GM12878 (cell line): ENCODE measurements at regions not wholly inside any gene's neighbourhood (a gene's known extent, or its start where the extent isn't known, plus 50 kb on each side); places are given as distances from the start of the nearest gene placed in this dataset.

Source experiments
- ATAC-seq: fragments of 200-7000 bp; cut with Tn5 transposase; 3 replicates; pipeline ENCODE4 v1.9.1; 2020; ENCODE audit warnings: mild to moderate bottlenecking, moderate library complexity
- BruUV-seq: library from RNA; stranded (reverse); fragments of 400-500 nt; replicated peaks from 2 replicates; lab custom pipeline; 2021; lab: Mats Ljungman, UMichigan
- CTCF ChIA-PET: fragments of 300-600 bp; sonication (Branson Sonifier 250); formaldehyde crosslinking; extraction: SDS; loops from one replicate; lab custom pipeline; 2021; ENCODE audit warnings: inconsistent platforms; lab: Yijun Ruan, JAX
- POLR2A ChIA-PET: fragments of 350-600 bp; formaldehyde crosslinking; extraction: SDS; loops from one replicate; lab custom pipeline; 2021; ENCODE audit warnings: inconsistent platforms; lab: Charles Lee
- RAD21 ChIA-PET: fragments of 300-600 bp; sonication (Branson Sonifier 250); formaldehyde crosslinking; loops from one replicate; lab custom pipeline; 2023; ENCODE audit warnings: antibody characterized with exemption; ENCODE audit not compliant: unreplicated experiment; lab: Charles Lee
- SMC1A ChIA-PET: fragments of 300-600 bp; sonication (Branson Sonifier 250); formaldehyde crosslinking; loops from one replicate; lab custom pipeline; 2023; ENCODE audit not compliant: unreplicated experiment, uncharacterized antibody; lab: Charles Lee
- DNase-seq: peaks from one replicate; pipeline ENCODE4 v3.0.0-alpha.2; 2011; ENCODE audit warnings: low read depth, low spot score
- FAIRE-seq: peaks from 3 replicates; lab custom pipeline; 2011; peaks lifted over from hg19 to GRCh38; lab: Jason Lieb, UNC
- H2AFZ ChIP-seq: 2 replicates; pipeline ENCODE4 v1.6.0; 2011; ENCODE audit warnings: low read depth, low read length, control low read depth; ENCODE audit not compliant: control insufficient read depth
- H3K27ac ChIP-seq: 2 replicates; pipeline ENCODE4 v1.5.1; 2011; ENCODE audit warnings: control low read depth; ENCODE audit not compliant: control insufficient read depth, insufficient read depth
- H3K27me3 ChIP-seq, 2 experiments: replicated peaks in 1 of 2; 2 replicates each; pipeline versions ENCODE4 v1.6.0 to v1.6.1; 2011; ENCODE audit warnings: low read length in 1 of 2; ENCODE audit not compliant: control insufficient read depth in 2 of 2, insufficient read depth in 2 of 2
- H3K36me3 ChIP-seq, 2 experiments: 2 replicates each; pipeline ENCODE4 v1.5.1; 2011; ENCODE audit warnings: low read length in 1 of 2; ENCODE audit not compliant: control insufficient read depth in 2 of 2, insufficient read depth in 2 of 2
- H3K4me1 ChIP-seq: 2 replicates; pipeline ENCODE4 v1.6.1; 2011; ENCODE audit warnings: mild to moderate bottlenecking, low read length, moderate library complexity, mixed read lengths; ENCODE audit not compliant: control insufficient read depth, insufficient read depth
- H3K4me2 ChIP-seq: 2 replicates; pipeline ENCODE4 v1.6.0; 2011; ENCODE audit warnings: control low read depth; ENCODE audit not compliant: control insufficient read depth, insufficient read depth
- H3K4me3 ChIP-seq: fragments of 200-600 bp; sonication (generic); 2 replicates; pipeline ENCODE4 v1.5.1; 2016
- H3K79me2 ChIP-seq: 2 replicates; pipeline ENCODE4 v1.6.0; 2011; ENCODE audit warnings: low read length; ENCODE audit not compliant: control insufficient read depth, insufficient read depth
- H3K9ac ChIP-seq: 2 replicates; pipeline ENCODE4 v1.8.0; 2011; ENCODE audit warnings: low read length, control low read depth, mixed read lengths; ENCODE audit not compliant: control insufficient read depth, insufficient read depth
- H3K9me3 ChIP-seq: replicated peaks from 3 replicates; pipeline ENCODE4 v1.5.1; 2011; ENCODE audit warnings: mild to moderate bottlenecking, low read length; ENCODE audit not compliant: control insufficient read depth, insufficient read depth
- H4K20me1 ChIP-seq: 2 replicates; pipeline ENCODE4 v1.6.0; 2011; ENCODE audit not compliant: control insufficient read depth, insufficient read depth
- EP300 ChIP-seq, 2 experiments: fragments of 150-350 bp in 1 of 2; IDR thresholded peaks; 2 replicates each; pipeline ENCODE4 v1.6.1; 2011 to 2012; ENCODE audit warnings: low read depth in 2 of 2, low read length in 2 of 2, borderline replicate concordance in 1 of 2, improper control_type of control experiment in 1 of 2, inconsistent platforms in 1 of 2; ENCODE audit not compliant: control insufficient read depth in 1 of 2
- NFYB ChIP-seq: IDR thresholded peaks from 2 replicates; pipeline ENCODE4 v1.6.1; 2011; ENCODE audit warnings: low read depth, mild to moderate bottlenecking, low read length, improper control_type of control experiment, moderate library complexity; ENCODE audit not compliant: insufficient read depth
- RELA ChIP-seq: fragments of 450-650 bp; IDR thresholded peaks from 2 replicates; pipeline ENCODE4 v1.8.0; 2014; ENCODE audit warnings: borderline replicate concordance; ENCODE audit not compliant: partially characterized antibody
- WGBS: methylation state at CpG from one replicate; pipeline ENCODE4 v1.1.6; 2016; ENCODE audit warnings: low lambda C conversion rate; ENCODE audit not compliant: insufficient replicate concordance, insufficient coverage; ENCODE audit errors: missing lambda C conversion rate; 5-methylcytosine and 5-hydroxymethylcytosine counted together
- in situ Hi-C: fragments of 300-500 bp; cut with MboI; formaldehyde crosslinking; loops from 9 replicates; pipeline ENCODE4 v1.14.3; 2018; ENCODE audit warnings: mixed read lengths
- intact Hi-C: fragments of 100-400 bp; cut with micrococcal nuclease; formaldehyde crosslinking; loops from one replicate; pipeline ENCODE4 v1.14.2; 2022; ENCODE audit not compliant: unreplicated experiment
- TF ChIP-seq, protein P1 (sequence below): IDR thresholded peaks from 2 replicates; pipeline ENCODE4 v1.6.1; 2012; ENCODE audit warnings: mild to moderate bottlenecking, low read depth, low read length

DNA sequence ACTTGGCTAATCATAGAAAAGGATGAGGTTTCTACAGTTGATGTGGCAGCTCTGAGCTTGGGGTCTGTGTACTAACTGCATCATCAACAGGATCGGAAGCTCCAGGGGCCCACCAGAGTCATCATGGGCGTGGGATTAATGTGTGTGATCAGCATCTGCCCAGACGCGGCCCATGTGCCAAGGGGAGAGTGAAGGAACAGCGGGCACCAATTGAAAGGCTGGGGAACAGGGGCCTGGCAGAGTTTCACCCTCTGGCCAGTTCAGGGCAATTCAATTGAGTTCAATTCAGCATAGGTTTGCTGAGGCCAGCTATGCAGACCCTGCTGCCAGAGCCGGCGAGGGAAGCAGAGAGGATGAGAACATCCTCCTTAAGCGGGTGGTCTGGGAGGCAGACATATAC is 260.0 kb upstream of the AJAP1 start:
- Histone ChIP-seq H3K4me1 (no peaks in the 10 kb centered on the region), H3K79me2 (no peaks in the 10 kb centered on the region), H2AFZ (no peak overlapping the region), H3K9me3 (no peaks in the 10 kb centered on the region; the same call in 1 of the 3 replicates), H3K36me3 (no peaks in the 10 kb centered on the region), H3K4me2 (no peak overlapping the region), H3K9ac (no peak overlapping the region), H3K4me3 (no peak overlapping the region), H4K20me1 (no peaks in the 10 kb centered on the region), H3K27ac (no peak overlapping the region), H3K27me3 (no peaks in the 10 kb centered on the region)
- WGBS, result 65% methylated on average over 8 of the region's 8 CpGs
- RAD21 ChIA-PET, result no interaction called here
- no TSS peak for BruUV-seq
- CTCF ChIA-PET, result no interaction called here
- ATAC-seq, result no peak
- DNase-seq, result no peak
- SMC1A ChIA-PET, result no interaction called here
- POLR2A ChIA-PET, result no interaction called here
- intact Hi-C loops (no loop called here), in situ Hi-C loops (no loop called here)
- FAIRE-seq, result no peak
- TF ChIP-seq RELA, result no peak
- no peak for TF ChIP-seq EP300 (IDR thresholded peaks at IDR 0.05; ENCODE audit: borderline replicate concordance in 1 of 2, control insufficient read depth in 1 of 2, low read depth in 2 of 2, low read length in 2 of 2)
- TF ChIP-seq, protein P1, sequence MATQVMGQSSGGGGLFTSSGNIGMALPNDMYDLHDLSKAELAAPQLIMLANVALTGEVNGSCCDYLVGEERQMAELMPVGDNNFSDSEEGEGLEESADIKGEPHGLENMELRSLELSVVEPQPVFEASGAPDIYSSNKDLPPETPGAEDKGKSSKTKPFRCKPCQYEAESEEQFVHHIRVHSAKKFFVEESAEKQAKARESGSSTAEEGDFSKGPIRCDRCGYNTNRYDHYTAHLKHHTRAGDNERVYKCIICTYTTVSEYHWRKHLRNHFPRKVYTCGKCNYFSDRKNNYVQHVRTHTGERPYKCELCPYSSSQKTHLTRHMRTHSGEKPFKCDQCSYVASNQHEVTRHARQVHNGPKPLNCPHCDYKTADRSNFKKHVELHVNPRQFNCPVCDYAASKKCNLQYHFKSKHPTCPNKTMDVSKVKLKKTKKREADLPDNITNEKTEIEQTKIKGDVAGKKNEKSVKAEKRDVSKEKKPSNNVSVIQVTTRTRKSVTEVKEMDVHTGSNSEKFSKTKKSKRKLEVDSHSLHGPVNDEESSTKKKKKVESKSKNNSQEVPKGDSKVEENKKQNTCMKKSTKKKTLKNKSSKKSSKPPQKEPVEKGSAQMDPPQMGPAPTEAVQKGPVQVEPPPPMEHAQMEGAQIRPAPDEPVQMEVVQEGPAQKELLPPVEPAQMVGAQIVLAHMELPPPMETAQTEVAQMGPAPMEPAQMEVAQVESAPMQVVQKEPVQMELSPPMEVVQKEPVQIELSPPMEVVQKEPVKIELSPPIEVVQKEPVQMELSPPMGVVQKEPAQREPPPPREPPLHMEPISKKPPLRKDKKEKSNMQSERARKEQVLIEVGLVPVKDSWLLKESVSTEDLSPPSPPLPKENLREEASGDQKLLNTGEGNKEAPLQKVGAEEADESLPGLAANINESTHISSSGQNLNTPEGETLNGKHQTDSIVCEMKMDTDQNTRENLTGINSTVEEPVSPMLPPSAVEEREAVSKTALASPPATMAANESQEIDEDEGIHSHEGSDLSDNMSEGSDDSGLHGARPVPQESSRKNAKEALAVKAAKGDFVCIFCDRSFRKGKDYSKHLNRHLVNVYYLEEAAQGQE, result no peak
- TF ChIP-seq NFYB, result no peak
